ENCODE measurements at regions not wholly inside any gene's neighbourhood (a gene's known extent, or its start where the extent isn't known, plus 50 kb on each side); places are given as distances from the start of the nearest gene placed in this dataset.

DNA sequence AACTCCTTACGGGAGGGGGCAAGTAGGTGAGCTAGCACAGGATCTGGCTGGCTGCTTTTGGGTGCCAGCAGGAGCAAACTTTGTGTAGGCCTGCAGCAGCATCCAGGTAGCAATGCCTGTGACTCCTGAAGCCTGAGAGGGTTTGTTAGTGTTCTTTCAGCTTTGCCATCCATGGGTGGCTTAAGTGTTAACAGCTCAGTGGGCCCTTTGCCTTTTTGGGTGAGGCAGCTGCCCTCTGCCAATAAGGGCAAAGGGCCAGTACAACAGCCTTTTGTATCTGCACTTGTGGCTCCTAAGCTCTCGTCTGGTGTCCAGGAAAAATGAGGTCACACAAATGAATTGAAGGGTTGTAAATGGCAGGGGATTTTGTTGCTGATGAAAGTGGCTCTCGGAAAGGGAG, 359.0 kb upstream of the CHRM2 start:
- no peak for DNase-seq (ENCODE audit: low read depth)
- H3K4me3 ChIP-seq (ENCODE audit: low read depth, low read length): no peak overlapping the region
- TF ChIP-seq MYC (IDR thresholded peaks at IDR 0.05; ENCODE audit: low read depth, low read length) (no peak), POLR2A (IDR thresholded peaks at IDR 0.05; ENCODE audit: extremely low read depth, insufficient read length) (no peak)
- TF ChIP-seq, protein P1, sequence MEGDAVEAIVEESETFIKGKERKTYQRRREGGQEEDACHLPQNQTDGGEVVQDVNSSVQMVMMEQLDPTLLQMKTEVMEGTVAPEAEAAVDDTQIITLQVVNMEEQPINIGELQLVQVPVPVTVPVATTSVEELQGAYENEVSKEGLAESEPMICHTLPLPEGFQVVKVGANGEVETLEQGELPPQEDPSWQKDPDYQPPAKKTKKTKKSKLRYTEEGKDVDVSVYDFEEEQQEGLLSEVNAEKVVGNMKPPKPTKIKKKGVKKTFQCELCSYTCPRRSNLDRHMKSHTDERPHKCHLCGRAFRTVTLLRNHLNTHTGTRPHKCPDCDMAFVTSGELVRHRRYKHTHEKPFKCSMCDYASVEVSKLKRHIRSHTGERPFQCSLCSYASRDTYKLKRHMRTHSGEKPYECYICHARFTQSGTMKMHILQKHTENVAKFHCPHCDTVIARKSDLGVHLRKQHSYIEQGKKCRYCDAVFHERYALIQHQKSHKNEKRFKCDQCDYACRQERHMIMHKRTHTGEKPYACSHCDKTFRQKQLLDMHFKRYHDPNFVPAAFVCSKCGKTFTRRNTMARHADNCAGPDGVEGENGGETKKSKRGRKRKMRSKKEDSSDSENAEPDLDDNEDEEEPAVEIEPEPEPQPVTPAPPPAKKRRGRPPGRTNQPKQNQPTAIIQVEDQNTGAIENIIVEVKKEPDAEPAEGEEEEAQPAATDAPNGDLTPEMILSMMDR (IDR thresholded peaks at IDR 0.05; ENCODE audit: low read depth, low read length): no peak
- TF ChIP-seq, protein P2, sequence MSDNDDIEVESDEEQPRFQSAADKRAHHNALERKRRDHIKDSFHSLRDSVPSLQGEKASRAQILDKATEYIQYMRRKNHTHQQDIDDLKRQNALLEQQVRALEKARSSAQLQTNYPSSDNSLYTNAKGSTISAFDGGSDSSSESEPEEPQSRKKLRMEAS (IDR thresholded peaks at IDR 0.05; ENCODE audit: low read depth, low read length): no peak

DNA sequence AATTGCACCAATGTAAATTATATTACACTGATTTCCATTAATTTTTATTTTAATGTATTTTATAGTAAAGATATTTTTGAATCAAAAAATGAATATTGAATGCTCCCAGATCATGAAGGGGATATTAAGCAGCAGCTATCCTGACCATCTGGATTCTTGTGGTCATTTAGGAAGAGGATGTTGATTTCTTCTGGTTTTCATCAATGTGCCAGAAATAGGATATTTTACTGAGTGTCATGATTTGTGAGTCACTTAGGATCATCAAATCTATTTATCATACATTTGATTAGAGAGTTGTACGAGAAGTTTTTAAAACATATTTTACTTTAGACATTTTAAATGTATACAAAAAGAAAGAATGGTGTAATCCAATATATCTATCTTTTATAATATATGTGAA, 366.3 kb upstream of the CHRM2 start:
- TF ChIP-seq, protein P2 (IDR thresholded peaks at IDR 0.05; ENCODE audit: low read depth, low read length): no peak
- no peak for TF ChIP-seq MYC (IDR thresholded peaks at IDR 0.05; ENCODE audit: low read depth, low read length)
- TF ChIP-seq, protein P1 (IDR thresholded peaks at IDR 0.05; ENCODE audit: low read depth, low read length): no peak
- no peak for TF ChIP-seq POLR2A (IDR thresholded peaks at IDR 0.05; ENCODE audit: extremely low read depth, insufficient read length)
- H3K4me3 ChIP-seq (ENCODE audit: low read depth, low read length): no peak overlapping the region
- DNase-seq (ENCODE audit: low read depth): no peak

DNA sequence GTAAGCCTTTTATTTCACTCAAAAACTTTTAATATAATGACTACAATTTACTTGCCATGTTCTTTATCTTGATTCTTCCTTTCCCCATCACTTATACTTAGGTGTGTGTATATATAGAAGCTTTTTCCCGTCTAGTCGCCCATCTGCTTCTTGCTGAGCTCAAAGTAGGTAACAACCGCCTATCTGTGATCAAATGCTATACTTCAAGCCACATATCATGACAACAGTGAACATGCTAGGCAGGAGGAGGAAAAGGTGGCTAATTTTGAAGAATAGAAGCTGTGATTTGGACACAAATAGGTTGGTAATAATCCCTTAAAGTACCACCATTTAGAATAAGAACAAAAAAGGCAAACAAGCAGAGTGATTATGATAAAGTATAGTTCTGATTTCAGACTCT, 367.3 kb upstream of the CHRM2 start:
- DNase-seq (ENCODE audit: low read depth): no peak
- H3K4me3 ChIP-seq (ENCODE audit: low read depth, low read length): no peak overlapping the region
- TF ChIP-seq MYC (IDR thresholded peaks at IDR 0.05; ENCODE audit: low read depth, low read length) (no peak), POLR2A (IDR thresholded peaks at IDR 0.05; ENCODE audit: extremely low read depth, insufficient read length) (no peak)
- TF ChIP-seq, protein P1 (IDR thresholded peaks at IDR 0.05; ENCODE audit: low read depth, low read length): no peak
- TF ChIP-seq, protein P2 (IDR thresholded peaks at IDR 0.05; ENCODE audit: low read depth, low read length): no peak

DNA sequence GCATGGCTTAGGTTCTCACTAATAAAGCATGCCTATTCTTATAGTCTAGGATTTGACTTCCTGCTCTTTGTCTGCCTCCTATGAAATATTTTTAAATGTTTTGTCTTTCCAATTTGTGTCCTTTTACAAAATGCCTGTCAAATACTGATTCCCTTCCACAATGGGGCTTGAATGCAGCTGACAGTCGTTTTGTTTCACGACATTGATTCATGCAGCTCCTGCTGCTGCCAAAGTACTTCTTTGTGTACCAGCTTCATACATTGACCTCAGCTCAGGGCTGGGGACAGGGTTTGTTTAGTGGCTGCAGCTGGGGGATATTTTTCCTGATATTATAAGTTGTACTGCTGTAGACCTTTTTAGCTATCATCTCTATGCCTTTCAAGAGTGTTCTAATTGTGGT, 371.9 kb upstream of the CHRM2 start:
- no peak for DNase-seq (ENCODE audit: low read depth)
- no peak overlapping the region for H3K4me3 ChIP-seq (ENCODE audit: low read depth, low read length)
- TF ChIP-seq POLR2A (IDR thresholded peaks at IDR 0.05; ENCODE audit: extremely low read depth, insufficient read length): no peak
- TF ChIP-seq, protein P1 (IDR thresholded peaks at IDR 0.05; ENCODE audit: low read depth, low read length): no peak
- TF ChIP-seq, protein P2 (IDR thresholded peaks at IDR 0.05; ENCODE audit: low read depth, low read length): no peak
- TF ChIP-seq MYC (IDR thresholded peaks at IDR 0.05; ENCODE audit: low read depth, low read length): no peak

DNA sequence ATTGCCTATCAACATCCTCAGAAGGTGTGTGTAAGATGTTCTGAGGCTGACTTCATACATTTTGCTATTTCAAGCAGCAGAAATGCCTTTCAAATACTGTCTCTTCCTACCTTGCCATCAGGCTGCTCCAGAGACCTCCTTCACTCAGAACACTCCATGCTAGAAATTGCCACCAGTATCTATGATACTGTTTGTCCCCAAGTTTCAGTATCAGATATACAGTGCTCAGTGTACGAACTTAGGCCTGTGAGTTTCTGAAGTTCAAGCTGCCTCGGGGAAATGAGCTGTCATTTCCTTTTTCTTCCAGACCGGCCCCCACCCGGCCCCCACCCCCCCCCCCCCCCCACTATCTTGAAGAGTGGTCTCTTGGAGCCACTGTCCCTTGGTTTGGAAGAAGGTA, 373.4 kb upstream of the CHRM2 start:
- no peak for TF ChIP-seq MYC (IDR thresholded peaks at IDR 0.05; ENCODE audit: low read depth, low read length)
- no peak for TF ChIP-seq POLR2A (IDR thresholded peaks at IDR 0.05; ENCODE audit: extremely low read depth, insufficient read length)
- TF ChIP-seq, protein P1 (IDR thresholded peaks at IDR 0.05; ENCODE audit: low read depth, low read length): no peak
- TF ChIP-seq, protein P2 (IDR thresholded peaks at IDR 0.05; ENCODE audit: low read depth, low read length): no peak
- H3K4me3 ChIP-seq (ENCODE audit: low read depth, low read length): no peak overlapping the region
- DNase-seq (ENCODE audit: low read depth): no peak

DNA sequence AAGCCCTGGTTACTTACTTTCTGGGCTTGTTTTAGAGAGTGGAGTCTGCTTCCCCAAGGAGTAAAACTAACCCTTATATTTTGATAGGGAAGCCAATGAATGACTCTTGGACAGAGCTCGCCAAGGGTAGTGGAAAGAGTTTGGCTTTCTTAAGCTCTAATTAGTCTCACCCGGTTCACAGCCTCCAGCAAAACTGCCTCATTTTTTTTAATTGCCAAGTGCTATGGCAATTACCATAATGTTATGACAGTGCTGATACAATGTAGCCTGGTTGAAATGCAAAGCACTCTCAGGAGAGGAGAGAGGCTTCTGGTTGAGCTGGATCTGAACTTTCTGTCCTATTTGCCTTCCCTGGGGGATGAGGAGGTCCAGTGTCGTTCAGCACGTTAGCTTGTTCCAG, 376.1 kb upstream of the CHRM2 start:
- TF ChIP-seq, protein P1 (IDR thresholded peaks at IDR 0.05; ENCODE audit: low read depth, low read length): no peak
- TF ChIP-seq, protein P2 (IDR thresholded peaks at IDR 0.05; ENCODE audit: low read depth, low read length): no peak
- TF ChIP-seq MYC (IDR thresholded peaks at IDR 0.05; ENCODE audit: low read depth, low read length) (no peak), POLR2A (IDR thresholded peaks at IDR 0.05; ENCODE audit: extremely low read depth, insufficient read length) (no peak)
- H3K4me3 ChIP-seq (ENCODE audit: low read depth, low read length): no peak overlapping the region
- DNase-seq (ENCODE audit: low read depth): no peak

All from NB4 (cell line).